Keratinocyte (primary cell): ENCODE measurements at regions not wholly inside any gene's neighbourhood (a gene's known extent, or its start where the extent isn't known, plus 50 kb on each side); places are given as distances from the start of the nearest gene placed in this dataset.

Experiments used
- DNase-seq: peaks from one replicate; pipeline ENCODE4 v3.0.0-alpha.2; 2011; ENCODE audit warnings: low read depth, missing footprints, low spot score
- FAIRE-seq: peaks from 2 replicates; lab custom pipeline; 2011; peaks lifted over from hg19 to GRCh38; lab: Jason Lieb, UNC
- H2AFZ ChIP-seq: 2 replicates; pipeline ENCODE4 v1.6.0; 2012; ENCODE audit warnings: low read length, control low read depth, inconsistent platforms; ENCODE audit not compliant: control insufficient read depth
- H3K27ac ChIP-seq: 2 replicates; pipeline ENCODE4 v1.5.1; 2011; ENCODE audit warnings: low read length; ENCODE audit not compliant: control insufficient read depth, insufficient read depth
- H3K27me3 ChIP-seq: 3 replicates; pipeline ENCODE4 v1.6.0; 2011; ENCODE audit warnings: low read length; ENCODE audit not compliant: control insufficient read depth, insufficient read depth; ENCODE audit errors: extremely low read depth
- H3K36me3 ChIP-seq, 2 experiments: 2 replicates in 1 of 2; 3 replicates in 1 of 2; pipeline ENCODE4 v1.5.1; 2011; ENCODE audit warnings: low read length in 2 of 2, mild to moderate bottlenecking in 1 of 2; ENCODE audit not compliant: control insufficient read depth in 2 of 2, insufficient read depth in 2 of 2; ENCODE audit errors: extremely low read depth in 1 of 2
- H3K4me1 ChIP-seq: 3 replicates; pipeline ENCODE4 v1.5.1; 2011; ENCODE audit warnings: low read length; ENCODE audit not compliant: control insufficient read depth, insufficient read depth; ENCODE audit errors: extremely low read depth
- H3K4me2 ChIP-seq: 3 replicates; pipeline ENCODE4 v1.6.0; 2011; ENCODE audit warnings: low read depth, low read length; ENCODE audit not compliant: control insufficient read depth, insufficient read depth; ENCODE audit errors: extremely low read depth
- H3K4me3 ChIP-seq, 3 experiments: fragments of 200-600 bp in 1 of 3; sonication (generic) in 1 of 3; 2 replicates in 2 of 3; 3 replicates in 1 of 3; pipeline ENCODE4 v1.5.1; 2011 to 2016; ENCODE audit warnings: low read length in 3 of 3, mild to moderate bottlenecking in 3 of 3, control low read depth in 2 of 3, inconsistent platforms in 1 of 3, low read depth in 1 of 3, mixed read lengths in 1 of 3, mixed run types in 1 of 3, moderate library complexity in 1 of 3; ENCODE audit not compliant: control insufficient read depth in 2 of 3, insufficient read depth in 2 of 3; ENCODE audit errors: extremely low read depth in 1 of 3
- H3K79me2 ChIP-seq: 2 replicates; pipeline ENCODE4 v1.6.0; 2012; ENCODE audit warnings: low read length; ENCODE audit not compliant: control insufficient read depth, insufficient read depth
- H3K9ac ChIP-seq: 3 replicates; pipeline ENCODE4 v1.6.0; 2011; ENCODE audit warnings: low read length; ENCODE audit not compliant: control insufficient read depth, insufficient read depth; ENCODE audit errors: extremely low read depth
- H3K9me1 ChIP-seq: 3 replicates; pipeline ENCODE4 v1.6.0; 2011; ENCODE audit warnings: low read length; ENCODE audit not compliant: control insufficient read depth, insufficient read depth; ENCODE audit errors: extremely low read depth
- H3K9me3 ChIP-seq: 2 replicates; pipeline ENCODE4 v1.5.1; 2012; ENCODE audit warnings: low read depth, low read length; ENCODE audit not compliant: control insufficient read depth
- H4K20me1 ChIP-seq: 3 replicates; pipeline ENCODE4 v1.6.0; 2011; ENCODE audit warnings: low read length; ENCODE audit not compliant: control insufficient read depth, insufficient read depth; ENCODE audit errors: extremely low read depth
- EZH2 ChIP-seq: IDR thresholded peaks from one replicate; pipeline ENCODE4 v1.6.1; 2012; ENCODE audit warnings: inconsistent platforms, mild to moderate bottlenecking, low read length, moderate library complexity
- dilution Hi-C: fragments of 300-500 bp; cut with MboI; formaldehyde crosslinking; loops from one replicate; pipeline ENCODE4 v1.7.0; 2020; ENCODE audit warnings: low sequenced_read_pairs; ENCODE audit not compliant: extremely low pct_ligation_motif_present
- TF ChIP-seq, protein P1 (sequence below), 3 experiments: IDR thresholded peaks in 1 of 3; conservative IDR thresholded peaks in 1 of 3; optimal IDR thresholded peaks in 1 of 3; 2 replicates in 2 of 3; 3 replicates in 1 of 3; pipeline versions ENCODE3 to v1.5.1; 2011; ENCODE audit warnings: low read length in 3 of 3, mild to moderate bottlenecking in 3 of 3, moderate library complexity in 2 of 3, control low read depth in 1 of 3, inconsistent platforms in 1 of 3; ENCODE audit not compliant: insufficient read depth in 2 of 3; ENCODE audit errors: extremely low read depth in 1 of 3

DNA sequence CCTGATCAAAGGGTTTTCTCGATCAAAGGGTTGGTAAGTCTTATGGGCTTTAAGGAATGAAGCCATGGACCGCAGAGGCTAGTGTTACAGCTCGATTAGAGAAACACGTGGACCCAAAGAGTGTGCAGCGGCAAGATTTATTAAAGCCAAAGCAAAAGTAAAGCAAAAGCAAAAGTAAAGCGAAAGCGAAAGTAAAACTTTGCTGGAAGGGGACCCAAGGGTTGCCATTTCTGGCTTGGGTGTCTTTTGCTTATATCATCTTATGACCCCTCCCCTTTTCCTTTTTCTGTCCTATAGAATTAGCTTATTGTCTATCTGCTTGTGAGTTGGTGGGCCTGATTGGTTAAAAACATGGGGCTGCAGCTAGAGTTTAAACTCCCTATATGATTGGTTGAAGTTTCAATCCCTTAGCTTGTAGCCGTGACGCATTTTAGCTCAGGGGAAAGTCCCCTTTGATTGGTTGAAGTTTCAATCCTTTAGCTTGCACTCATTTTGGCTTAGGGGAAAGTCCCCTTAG, 957.0 kb downstream of the AMY1C start:
- no peak for TF ChIP-seq EZH2
- TF ChIP-seq, protein P1, sequence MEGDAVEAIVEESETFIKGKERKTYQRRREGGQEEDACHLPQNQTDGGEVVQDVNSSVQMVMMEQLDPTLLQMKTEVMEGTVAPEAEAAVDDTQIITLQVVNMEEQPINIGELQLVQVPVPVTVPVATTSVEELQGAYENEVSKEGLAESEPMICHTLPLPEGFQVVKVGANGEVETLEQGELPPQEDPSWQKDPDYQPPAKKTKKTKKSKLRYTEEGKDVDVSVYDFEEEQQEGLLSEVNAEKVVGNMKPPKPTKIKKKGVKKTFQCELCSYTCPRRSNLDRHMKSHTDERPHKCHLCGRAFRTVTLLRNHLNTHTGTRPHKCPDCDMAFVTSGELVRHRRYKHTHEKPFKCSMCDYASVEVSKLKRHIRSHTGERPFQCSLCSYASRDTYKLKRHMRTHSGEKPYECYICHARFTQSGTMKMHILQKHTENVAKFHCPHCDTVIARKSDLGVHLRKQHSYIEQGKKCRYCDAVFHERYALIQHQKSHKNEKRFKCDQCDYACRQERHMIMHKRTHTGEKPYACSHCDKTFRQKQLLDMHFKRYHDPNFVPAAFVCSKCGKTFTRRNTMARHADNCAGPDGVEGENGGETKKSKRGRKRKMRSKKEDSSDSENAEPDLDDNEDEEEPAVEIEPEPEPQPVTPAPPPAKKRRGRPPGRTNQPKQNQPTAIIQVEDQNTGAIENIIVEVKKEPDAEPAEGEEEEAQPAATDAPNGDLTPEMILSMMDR (optimal IDR thresholded peaks at IDR 0.05 in 1 of 3, IDR thresholded peaks at IDR 0.05 in 1 of 3, conservative IDR thresholded peaks at IDR 0.05 in 1 of 3; ENCODE audit: extremely low read depth in 1 of 3, insufficient read depth in 2 of 3, low read length in 3 of 3), result no peak
- Histone ChIP-seq H3K27me3 (no peaks in the 10 kb centered on the region), H2AFZ (no peak overlapping the region), H3K4me1 (no peaks in the 10 kb centered on the region), H3K36me3 (no peaks in the 10 kb centered on the region), H3K9ac (no peak overlapping the region), H3K79me2 (no peaks in the 10 kb centered on the region), H3K27ac (no peak overlapping the region), H3K9me1 (no peaks in the 10 kb centered on the region), H4K20me1 (no peaks in the 10 kb centered on the region), H3K9me3 (no peaks in the 10 kb centered on the region), H3K4me3 (no peak overlapping the region), H3K4me2 (no peak overlapping the region)
- no peak for FAIRE-seq
- no peak for DNase-seq
- dilution Hi-C loops, result no loop called here

DNA sequence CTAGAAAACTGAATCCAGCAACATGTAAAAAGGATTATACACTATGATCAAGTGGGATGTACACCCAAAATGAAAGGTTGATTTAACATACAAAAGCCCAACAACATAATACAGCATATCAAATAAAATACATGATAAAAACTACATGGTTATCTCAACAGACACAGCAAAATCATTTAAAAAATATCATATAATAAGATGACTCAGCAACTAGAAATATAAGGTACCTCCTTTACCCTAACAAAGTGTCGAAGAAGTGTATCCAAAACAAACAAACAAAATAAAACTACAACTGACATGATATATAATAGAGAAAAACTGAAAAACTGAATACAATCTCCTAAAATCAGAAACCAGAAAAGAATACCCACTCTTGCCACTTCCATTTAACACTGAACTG, 969.1 kb downstream of the AMY1C start:
- H3K36me3 ChIP-seq, result no peaks in the 10 kb centered on the region
- H2AFZ ChIP-seq, result no peak overlapping the region
- H3K9me3 ChIP-seq, result no peaks in the 10 kb centered on the region
- no peak overlapping the region for H3K9ac ChIP-seq
- H3K4me1 ChIP-seq, result no peaks in the 10 kb centered on the region
- FAIRE-seq (no peak), DNase-seq (no peak)
- H3K4me3 ChIP-seq, result no peak overlapping the region
- no peaks in the 10 kb centered on the region for H3K27me3 ChIP-seq
- dilution Hi-C loops, result no loop called here
- no peaks in the 10 kb centered on the region for H3K79me2 ChIP-seq
- TF ChIP-seq, protein P1 (optimal IDR thresholded peaks at IDR 0.05 in 1 of 3, IDR thresholded peaks at IDR 0.05 in 1 of 3, conservative IDR thresholded peaks at IDR 0.05 in 1 of 3; ENCODE audit: extremely low read depth in 1 of 3, insufficient read depth in 2 of 3, low read length in 3 of 3), result no peak
- no peak for TF ChIP-seq EZH2
- no peaks in the 10 kb centered on the region for H4K20me1 ChIP-seq
- H3K27ac ChIP-seq, result no peak overlapping the region
- no peaks in the 10 kb centered on the region for H3K9me1 ChIP-seq
- H3K4me2 ChIP-seq, result no peak overlapping the region
